Peyer's patch (tissue), 4 donors: ENCODE measurements at regions not wholly inside any gene's neighbourhood (a gene's known extent, or its start where the extent isn't known, plus 50 kb on each side); places are given as distances from the start of the nearest gene placed in this dataset.

Experiments
- POLR2A ChIP-seq, 2 donors: fragments of 450-650 bp; IDR thresholded peaks; one replicate each; pipeline ENCODE4 v1.5.1; 2017; ENCODE audit warnings: antibody characterized with exemption in 2 of 2, mild to moderate bottlenecking in 2 of 2, moderate library complexity in 2 of 2
- TF ChIP-seq, protein P1 (sequence below), 6 experiments: fragments of 450-650 bp in 4 of 6; fragments of 200-600 bp in 2 of 6; sonication (generic) in 1 of 6; IDR thresholded peaks; one replicate each; pipeline ENCODE4 v1.5.1; 2017 to 2019; ENCODE audit warnings: antibody characterized with exemption in 6 of 6, mild to moderate bottlenecking in 3 of 6, moderate library complexity in 1 of 6

GRCh38 chr18:55857956-55858355, 270.0 kb upstream of the TCF4 start:
- TF ChIP-seq, protein P1, sequence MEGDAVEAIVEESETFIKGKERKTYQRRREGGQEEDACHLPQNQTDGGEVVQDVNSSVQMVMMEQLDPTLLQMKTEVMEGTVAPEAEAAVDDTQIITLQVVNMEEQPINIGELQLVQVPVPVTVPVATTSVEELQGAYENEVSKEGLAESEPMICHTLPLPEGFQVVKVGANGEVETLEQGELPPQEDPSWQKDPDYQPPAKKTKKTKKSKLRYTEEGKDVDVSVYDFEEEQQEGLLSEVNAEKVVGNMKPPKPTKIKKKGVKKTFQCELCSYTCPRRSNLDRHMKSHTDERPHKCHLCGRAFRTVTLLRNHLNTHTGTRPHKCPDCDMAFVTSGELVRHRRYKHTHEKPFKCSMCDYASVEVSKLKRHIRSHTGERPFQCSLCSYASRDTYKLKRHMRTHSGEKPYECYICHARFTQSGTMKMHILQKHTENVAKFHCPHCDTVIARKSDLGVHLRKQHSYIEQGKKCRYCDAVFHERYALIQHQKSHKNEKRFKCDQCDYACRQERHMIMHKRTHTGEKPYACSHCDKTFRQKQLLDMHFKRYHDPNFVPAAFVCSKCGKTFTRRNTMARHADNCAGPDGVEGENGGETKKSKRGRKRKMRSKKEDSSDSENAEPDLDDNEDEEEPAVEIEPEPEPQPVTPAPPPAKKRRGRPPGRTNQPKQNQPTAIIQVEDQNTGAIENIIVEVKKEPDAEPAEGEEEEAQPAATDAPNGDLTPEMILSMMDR (IDR thresholded peaks at IDR 0.05): no peak
- no peak for TF ChIP-seq POLR2A (IDR thresholded peaks at IDR 0.05)
